ENCODE measurements at regions not wholly inside any gene's neighbourhood (a gene's known extent, or its start where the extent isn't known, plus 50 kb on each side); places are given as distances from the start of the nearest gene placed in this dataset.

DNA sequence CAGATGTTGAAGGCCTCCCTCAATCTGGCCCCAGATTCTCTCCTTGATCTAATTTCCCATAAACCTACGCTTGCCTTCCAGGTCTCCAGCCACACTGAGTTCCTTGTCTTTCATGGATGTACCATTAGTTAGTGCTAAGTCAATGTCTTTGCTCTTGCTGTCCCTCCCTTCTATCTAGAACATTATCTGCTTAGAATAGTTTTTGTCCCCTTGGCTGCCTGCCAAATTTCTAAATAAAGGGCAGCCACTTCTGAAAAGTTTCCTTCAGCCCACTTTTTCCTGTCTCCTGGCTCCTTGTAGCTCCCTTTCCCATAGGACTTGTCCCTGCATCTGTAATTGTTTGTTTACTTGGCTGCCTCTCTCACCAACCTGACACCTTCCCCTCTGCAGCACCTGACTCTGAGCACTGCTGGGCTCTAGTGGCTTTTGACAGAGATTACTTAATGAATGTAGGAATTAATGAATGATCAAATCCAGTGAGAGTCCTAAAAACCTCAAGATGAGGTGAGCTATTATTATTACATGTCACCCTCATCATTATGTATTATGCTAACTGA, 58.3 kb downstream of the CXCL12 start:
- no peaks in the 10 kb centered on the region for H3K27me3 ChIP-seq (ENCODE audit: control insufficient read depth, insufficient read depth, low read length)
- no peaks in the 10 kb centered on the region for H3K36me3 ChIP-seq (ENCODE audit: control insufficient read depth, insufficient read depth, low read length)
- no peak overlapping the region for H3K4me3 ChIP-seq (ENCODE audit: low read depth, low read length)
- DNase-seq (ENCODE audit: low read depth) (no peak), FAIRE-seq (no peak)
- TF ChIP-seq CTCF (IDR thresholded peaks at IDR 0.05; ENCODE audit: insufficient read depth, low read length, severe bottlenecking) = no peak

GRCh38 chr10:44325596-44326307, 59.1 kb downstream of the CXCL12 start:
- Histone ChIP-seq H3K36me3 (ENCODE audit: control insufficient read depth, insufficient read depth, low read length) (no peaks in the 10 kb centered on the region), H3K27me3 (ENCODE audit: control insufficient read depth, insufficient read depth, low read length) (no peaks in the 10 kb centered on the region), H3K4me3 (ENCODE audit: low read depth, low read length) (no peak overlapping the region)
- no peak for TF ChIP-seq CTCF (IDR thresholded peaks at IDR 0.05; ENCODE audit: insufficient read depth, low read length, severe bottlenecking)
- FAIRE-seq = peak; percentile 23
- no peak for DNase-seq (ENCODE audit: low read depth)

DNA sequence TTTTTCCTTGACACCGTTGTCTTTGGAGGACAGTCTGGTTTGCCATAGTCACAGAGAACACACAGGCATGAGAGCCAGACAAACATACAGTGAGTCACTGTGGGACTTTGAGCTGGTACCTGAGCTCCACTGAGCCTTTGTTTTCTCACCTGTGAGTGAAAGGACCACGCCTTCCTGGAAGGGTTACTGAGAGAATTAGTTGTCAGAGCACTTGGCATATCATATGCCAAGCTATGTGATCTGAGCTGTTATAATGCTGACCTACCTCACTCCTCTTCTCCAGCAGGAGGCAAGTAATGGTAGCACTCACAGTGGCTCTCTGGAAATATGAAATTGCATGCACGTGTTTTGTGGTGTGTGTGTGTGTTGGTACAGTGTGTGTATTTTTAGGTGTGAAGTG, 59.7 kb downstream of the CXCL12 start:
- Histone ChIP-seq H3K4me3 (ENCODE audit: low read depth, low read length) (no peak overlapping the region), H3K36me3 (ENCODE audit: control insufficient read depth, insufficient read depth, low read length) (no peaks in the 10 kb centered on the region), H3K27me3 (ENCODE audit: control insufficient read depth, insufficient read depth, low read length) (no peaks in the 10 kb centered on the region)
- FAIRE-seq = peak; percentile 23
- DNase-seq (ENCODE audit: low read depth) = peak; percentile 31
- TF ChIP-seq CTCF (IDR thresholded peaks at IDR 0.05; ENCODE audit: insufficient read depth, low read length, severe bottlenecking) = no peak

GRCh38 chr10:44323838-44324237, 61.1 kb downstream of the CXCL12 start:
- DNase-seq (ENCODE audit: low read depth) (no peak), FAIRE-seq (no peak)
- no peaks in the 10 kb centered on the region for H3K27me3 ChIP-seq (ENCODE audit: control insufficient read depth, insufficient read depth, low read length)
- H3K36me3 ChIP-seq (ENCODE audit: control insufficient read depth, insufficient read depth, low read length) = no peaks in the 10 kb centered on the region
- TF ChIP-seq CTCF (IDR thresholded peaks at IDR 0.05; ENCODE audit: insufficient read depth, low read length, severe bottlenecking) = no peak
- no peak overlapping the region for H3K4me3 ChIP-seq (ENCODE audit: low read depth, low read length)

DNA sequence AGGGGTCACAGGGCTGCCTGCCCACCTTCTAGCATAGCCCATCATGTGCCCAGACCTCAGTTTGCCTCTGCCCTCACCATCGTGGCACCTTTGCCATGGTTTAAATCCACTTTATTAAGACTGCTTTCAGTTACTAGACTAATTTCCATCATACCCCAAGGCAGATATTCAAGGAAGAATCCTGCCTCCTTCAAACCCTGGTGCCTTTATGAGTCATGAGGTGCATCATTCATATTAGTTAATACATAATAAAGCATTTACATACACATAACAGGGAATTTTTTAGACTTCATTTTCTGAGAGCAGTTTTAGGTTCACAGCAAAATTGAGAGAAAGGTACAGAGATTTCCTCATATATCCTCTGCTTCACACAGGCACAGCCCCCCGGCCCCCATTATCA, 62.8 kb downstream of the CXCL12 start:
- DNase-seq (ENCODE audit: low read depth) (no peak), FAIRE-seq (no peak)
- H3K27me3 ChIP-seq (ENCODE audit: control insufficient read depth, insufficient read depth, low read length) = no peaks in the 10 kb centered on the region
- TF ChIP-seq CTCF (IDR thresholded peaks at IDR 0.05; ENCODE audit: insufficient read depth, low read length, severe bottlenecking) = no peak
- no peaks in the 10 kb centered on the region for H3K36me3 ChIP-seq (ENCODE audit: control insufficient read depth, insufficient read depth, low read length)
- H3K4me3 ChIP-seq (ENCODE audit: low read depth, low read length) = no peak overlapping the region

DNA sequence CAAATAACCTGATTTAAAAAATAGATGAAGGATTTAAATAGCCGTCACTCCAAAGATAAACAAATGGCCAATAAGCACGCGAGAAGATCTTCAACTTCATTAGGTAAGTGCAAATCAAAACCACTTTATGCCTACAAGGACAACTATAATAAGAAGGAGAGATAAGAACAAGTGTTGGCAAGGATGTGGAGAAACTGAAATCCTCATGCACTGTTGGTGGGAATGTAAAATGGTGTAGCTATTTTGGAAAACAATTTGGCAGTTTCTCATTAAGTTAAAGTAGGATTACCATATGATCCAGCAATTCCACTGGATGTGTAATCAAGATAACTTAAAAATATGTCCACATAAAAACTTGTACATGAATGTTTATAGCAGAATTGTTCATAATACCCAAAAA, 64.1 kb downstream of the CXCL12 start:
- TF ChIP-seq CTCF (IDR thresholded peaks at IDR 0.05; ENCODE audit: insufficient read depth, low read length, severe bottlenecking) = no peak
- no peak for FAIRE-seq
- Histone ChIP-seq H3K36me3 (ENCODE audit: control insufficient read depth, insufficient read depth, low read length) (no peaks in the 10 kb centered on the region), H3K27me3 (ENCODE audit: control insufficient read depth, insufficient read depth, low read length) (no peaks in the 10 kb centered on the region), H3K4me3 (ENCODE audit: low read depth, low read length) (no peak overlapping the region)
- no peak for DNase-seq (ENCODE audit: low read depth)

All from bronchial epithelial cell (primary cell).